Breast epithelium (tissue), 4 donors: ENCODE measurements at regions not wholly inside any gene's neighbourhood (a gene's known extent, or its start where the extent isn't known, plus 50 kb on each side); places are given as distances from the start of the nearest gene placed in this dataset.

Experiments used
- DNase-seq, 2 donors: peaks; one replicate each; pipeline ENCODE4 v3.0.0-alpha.2; 2019; ENCODE audit warnings: low spot score in 2 of 2
- H3K27ac ChIP-seq, 2 donors: fragments of 200-600 bp; sonication (generic) in 1 of 2; one replicate each; pipeline ENCODE4 v1.5.1; 2016 to 2019; ENCODE audit warnings: mild to moderate bottlenecking in 1 of 2
- H3K27me3 ChIP-seq, 2 donors: fragments of 200-600 bp; sonication (generic) in 1 of 2; one replicate each; pipeline versions ENCODE4 v1.5.1 to v1.6.0; 2017 to 2019; ENCODE audit warnings: control low read depth in 1 of 2, mild to moderate bottlenecking in 1 of 2
- H3K36me3 ChIP-seq: fragments of 200-600 bp; one replicate; pipeline ENCODE4 v1.5.1; 2019
- H3K4me1 ChIP-seq, 2 donors: fragments of 200-600 bp; sonication (generic); one replicate each; pipeline ENCODE4 v1.5.1; 2016 to 2019; ENCODE audit warnings: control low read depth in 1 of 2
- H3K4me3 ChIP-seq, 3 donors: fragments of 200-600 bp; sonication (generic); 1 replicate in 2 of 3; 2 replicates in 1 of 3; pipeline ENCODE4 v1.5.1; 2016 to 2019; ENCODE audit warnings: mild to moderate bottlenecking in 3 of 3, moderate library complexity in 2 of 3
- H3K9me3 ChIP-seq, 2 donors: fragments of 200-600 bp; sonication (generic) in 1 of 2; one replicate each; pipeline ENCODE4 v1.5.1; 2016 to 2019; ENCODE audit warnings: control low read depth in 1 of 2
- CTCF ChIP-seq, 3 donors: fragments of 450-650 bp; IDR thresholded peaks; one replicate each; pipeline ENCODE4 v1.5.1; 2016 to 2017; ENCODE audit warnings: antibody characterized with exemption in 3 of 3, mild to moderate bottlenecking in 3 of 3, moderate library complexity in 3 of 3
- POLR2A ChIP-seq: fragments of 450-650 bp; IDR thresholded peaks from one replicate; pipeline ENCODE4 v1.6.1; 2016; ENCODE audit warnings: antibody characterized with exemption, mild to moderate bottlenecking, moderate library complexity
- POLR2AphosphoS5 ChIP-seq, 3 donors: sonication (generic); formaldehyde crosslinking; IDR thresholded peaks; one replicate each; pipeline ENCODE4 v1.6.1; 2017; ENCODE audit warnings: antibody characterized with exemption in 3 of 3
- intact Hi-C: fragments of 100-400 bp; cut with DNase I; formaldehyde crosslinking; loops from one replicate; pipeline ENCODE4 v1.15.1; 2023; ENCODE audit warnings: low total_unique reads

GRCh38 chr3:176584413-176585176 is 612.7 kb downstream of the TBL1XR1 start:
- no peak overlapping the region for H3K27ac ChIP-seq
- intact Hi-C loops: no loop called here
- H3K4me3 ChIP-seq: no peak overlapping the region
- H3K27me3 ChIP-seq: no peaks in the 10 kb centered on the region
- H3K36me3 ChIP-seq: no peaks in the 10 kb centered on the region
- no peaks in the 10 kb centered on the region for H3K4me1 ChIP-seq
- DNase-seq: no peak
- H3K9me3 ChIP-seq: peaks cover 0 to 6% of the 10 kb centered on the region in 2 donors
- TF ChIP-seq POLR2AphosphoS5 (IDR thresholded peaks at IDR 0.05) (no peak), CTCF (IDR thresholded peaks at IDR 0.05) (no peak), POLR2A (no peak)

GRCh38 chr3:176583956-176584355 is 613.3 kb downstream of the TBL1XR1 start:
- TF ChIP-seq POLR2A: no peak
- no peak for TF ChIP-seq CTCF (IDR thresholded peaks at IDR 0.05)
- TF ChIP-seq POLR2AphosphoS5 (IDR thresholded peaks at IDR 0.05): no peak

GRCh38 chr3:176581589-176581988 is 615.7 kb downstream of the TBL1XR1 start:
- Histone ChIP-seq H3K9me3 (peaks cover 0 to 6% of the 10 kb centered on the region in 2 donors), H3K4me3 (no peak overlapping the region), H3K27ac (no peak overlapping the region), H3K36me3 (no peaks in the 10 kb centered on the region), H3K27me3 (no peaks in the 10 kb centered on the region), H3K4me1 (no peaks in the 10 kb centered on the region)
- TF ChIP-seq POLR2A (no peak), POLR2AphosphoS5 (IDR thresholded peaks at IDR 0.05) (no peak), CTCF (IDR thresholded peaks at IDR 0.05) (no peak)
- intact Hi-C loops: no loop called here
- no peak for DNase-seq

More at GRCh38 chr3:176583956-176584355, 613.3 kb downstream of the TBL1XR1 start:
- Histone ChIP-seq H3K9me3 (peaks cover 0 to 6% of the 10 kb centered on the region in 2 donors), H3K4me3 (no peak overlapping the region), H3K4me1 (no peaks in the 10 kb centered on the region), H3K27ac (no peak overlapping the region), H3K27me3 (no peaks in the 10 kb centered on the region), H3K36me3 (no peaks in the 10 kb centered on the region)
- no peak for DNase-seq
- intact Hi-C loops: no loop called here

GRCh38 chr3:176579711-176580185 is 617.5 kb downstream of the TBL1XR1 start:
- Histone ChIP-seq H3K4me3 (no peak overlapping the region), H3K9me3 (peaks cover 0 to 6% of the 10 kb centered on the region in 2 donors), H3K27me3 (no peaks in the 10 kb centered on the region), H3K27ac (no peak overlapping the region), H3K36me3 (no peaks in the 10 kb centered on the region), H3K4me1 (no peaks in the 10 kb centered on the region)
- no peak for DNase-seq
- TF ChIP-seq CTCF (IDR thresholded peaks at IDR 0.05) (no peak), POLR2A (no peak), POLR2AphosphoS5 (IDR thresholded peaks at IDR 0.05) (no peak)
- intact Hi-C loops: no loop called here

DNA sequence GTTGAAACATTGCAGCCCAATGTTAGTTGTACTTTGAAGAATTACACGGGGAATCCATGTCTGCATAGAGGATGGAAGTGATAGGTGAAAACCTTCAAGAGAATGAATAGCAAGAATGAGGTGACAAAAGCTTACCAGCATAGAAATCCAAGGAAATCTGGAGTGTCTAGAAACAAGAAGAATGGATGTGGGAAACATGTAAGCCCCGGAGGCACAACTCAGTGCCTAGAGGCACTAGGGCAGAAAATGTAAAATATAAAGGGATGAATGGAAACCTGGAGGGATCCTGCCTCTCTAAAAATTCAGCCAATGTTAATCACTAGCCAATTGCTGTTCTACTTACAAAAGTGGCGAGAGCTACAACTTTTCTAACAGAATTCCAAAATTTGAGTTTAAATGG is 619.0 kb downstream of the TBL1XR1 start:
- Histone ChIP-seq H3K4me1 (no peaks in the 10 kb centered on the region), H3K36me3 (no peaks in the 10 kb centered on the region), H3K27me3 (no peaks in the 10 kb centered on the region), H3K9me3 (no peaks in the 10 kb centered on the region), H3K4me3 (no peak overlapping the region), H3K27ac (no peak overlapping the region)
- intact Hi-C loops: no loop called here
- no peak for DNase-seq
- TF ChIP-seq POLR2AphosphoS5 (IDR thresholded peaks at IDR 0.05): no peak
- no peak for TF ChIP-seq POLR2A
- TF ChIP-seq CTCF (IDR thresholded peaks at IDR 0.05): no peak
